HG03097 (cell line): ENCODE measurements at regions not wholly inside any gene's neighbourhood (a gene's known extent, or its start where the extent isn't known, plus 50 kb on each side); places are given as distances from the start of the nearest gene placed in this dataset.
"Not testable (repeated sequence)": the region's sequence is repeated elsewhere in the genome, so short reads cannot be mapped to it uniquely, and the experiment has no call there.

Experiments used
- ATAC-seq: cut with Tn5 transposase; IDR thresholded peaks from one replicate; pipeline ENCODE4 v1.9.1; 2021; ENCODE audit not compliant: unreplicated experiment, low FRiP score

GRCh38 chr14:92223025-92223424 lies 99.9 kb upstream of the SLC24A4 start:
- ATAC-seq, result no peak

- ATAC-seq, result no peak
Measured at GRCh38 chr14:92224358-92224954, 98.5 kb upstream of the SLC24A4 start.

GRCh38 chr14:92225731-92226130 lies 97.2 kb upstream of the SLC24A4 start:
- ATAC-seq, result no peak

- ATAC-seq, result not testable (repeated sequence)
Measured at GRCh38 chr14:92226166-92226565, 96.8 kb upstream of the SLC24A4 start.

- no peak for ATAC-seq
Measured at GRCh38 chr14:92236243-92236900, 86.6 kb upstream of the SLC24A4 start.

- no peak for ATAC-seq
Measured at GRCh38 chr14:92240658-92241057, 82.3 kb upstream of the SLC24A4 start.

GRCh38 chr14:92241966-92242595 lies 80.9 kb upstream of the SLC24A4 start:
- no peak for ATAC-seq

GRCh38 chr14:92244805-92245204 lies 78.2 kb upstream of the SLC24A4 start:
- ATAC-seq, result no peak

- no peak for ATAC-seq
Measured at GRCh38 chr14:92247341-92247740, 75.6 kb upstream of the SLC24A4 start.

- no peak for ATAC-seq
Measured at GRCh38 chr14:92247947-92248346, 75.0 kb upstream of the SLC24A4 start.

GRCh38 chr14:92248696-92249095 lies 74.3 kb upstream of the SLC24A4 start:
- ATAC-seq, result no peak

- not testable (repeated sequence) for ATAC-seq
Measured at GRCh38 chr14:92250366-92250765, 72.6 kb upstream of the SLC24A4 start.

- no peak for ATAC-seq
Measured at GRCh38 chr14:92252323-92252722, 70.6 kb upstream of the SLC24A4 start.

GRCh38 chr14:92253381-92253894 lies 69.5 kb upstream of the SLC24A4 start:
- no peak for ATAC-seq

GRCh38 chr14:92254786-92255185 lies 68.2 kb upstream of the SLC24A4 start:
- ATAC-seq, result no peak

GRCh38 chr14:92258934-92259333 lies 64.0 kb upstream of the SLC24A4 start:
- ATAC-seq, result no peak

GRCh38 chr14:92259613-92260357 lies 63.2 kb upstream of the SLC24A4 start:
- peak; percentile 71 for ATAC-seq

- no peak for ATAC-seq
Measured at GRCh38 chr14:92263681-92264080, 59.3 kb upstream of the SLC24A4 start.

- ATAC-seq, result no peak
Measured at GRCh38 chr14:92264195-92264594, 58.8 kb upstream of the SLC24A4 start.

- no peak for ATAC-seq
Measured at GRCh38 chr14:92266216-92266615, 56.7 kb upstream of the SLC24A4 start.
